ENCODE measurements at regions not wholly inside any gene's neighbourhood (a gene's known extent, or its start where the extent isn't known, plus 50 kb on each side); places are given as distances from the start of the nearest gene placed in this dataset.
"Not testable (repeated sequence)": the region's sequence is repeated elsewhere in the genome, so short reads cannot be mapped to it uniquely, and the experiment has no call there.

- TF ChIP-seq CTCF (IDR thresholded peaks at IDR 0.05; ENCODE audit: insufficient read depth, low read length, poor library complexity, severe bottlenecking); EZH2phosphoT487 (conservative IDR thresholded peaks at IDR 0.05; ENCODE audit: low read length): not testable (repeated sequence)
Observed at GRCh38 chrX:51001733-51002632, 91.4 kb downstream of the BMP15 start.

Measured in SU-DHL-6 (cell line).